ENCODE measurements at regions not wholly inside any gene's neighbourhood (a gene's known extent, or its start where the extent isn't known, plus 50 kb on each side); places are given as distances from the start of the nearest gene placed in this dataset.

DNA sequence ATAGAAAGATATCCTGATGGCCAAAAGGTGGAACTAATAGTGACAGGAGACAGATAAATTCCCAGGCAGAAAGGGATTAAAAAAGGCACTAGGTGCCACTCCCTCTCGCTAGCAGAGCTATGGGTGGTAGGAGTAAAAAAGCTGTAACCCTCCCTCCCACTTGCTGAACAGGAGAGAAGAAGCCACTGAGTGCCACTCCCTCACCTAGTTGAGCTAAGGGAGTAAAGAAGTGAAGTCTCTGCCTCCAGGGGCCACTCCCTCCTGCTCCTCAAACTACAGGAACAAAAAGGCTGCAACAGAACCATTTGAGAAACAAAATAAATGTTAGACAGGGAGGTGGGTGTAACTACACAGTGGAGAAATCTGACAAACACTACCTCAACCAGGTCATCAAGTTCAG lies 276.2 kb upstream of the EPHA6 start:
- in situ Hi-C loops (cut with MboI), result no loop called here
- Histone ChIP-seq H3K36me3 (ENCODE audit: control insufficient read depth, insufficient read depth, low read length) (no peaks in the 10 kb centered on the region), H3K4me2 (ENCODE audit: insufficient read depth, low read length) (no peak overlapping the region), H3K9me1 (ENCODE audit: control insufficient read depth, insufficient read depth, low read length) (no peaks in the 10 kb centered on the region), H3K9me3 (replicated peaks; ENCODE audit: control insufficient read depth, insufficient read depth, low read depth, low read length) (no peaks in the 10 kb centered on the region), H3K27ac (ENCODE audit: extremely low read depth, low read depth, low read length) (no peak overlapping the region), H3K27me3 (ENCODE audit: control insufficient read depth in 2 of 2, insufficient read depth in 2 of 2, low read length in 2 of 2) (no peaks in the 10 kb centered on the region), H2AFZ (ENCODE audit: low read depth, low read length) (no peak overlapping the region), H3K4me3 (no peak overlapping the region), H3K4me1 (replicated peaks in 1 of 2; ENCODE audit: control insufficient read depth in 2 of 2, insufficient read depth in 2 of 2, low read length in 2 of 2) (no peaks in the 10 kb centered on the region), H4K20me1 (replicated peaks; ENCODE audit: control insufficient read depth, insufficient read depth, low read length) (no peaks in the 10 kb centered on the region), H3K9ac (ENCODE audit: insufficient read depth in 1 of 2, low read depth in 2 of 2, low read length in 2 of 2) (no peak overlapping the region), H3K79me2 (ENCODE audit: control insufficient read depth, insufficient read depth, low read length) (no peaks in the 10 kb centered on the region)
- ChIA-PET CTCF (ENCODE audit: low intra/inter-chr PET ratio) (no interaction called here), POLR2A (no interaction called here)
- 0% methylated on average over 1 of the region's 1 CpG for WGBS (ENCODE audit: insufficient coverage, low coverage, missing lambda C conversion rate)
- ATAC-seq, result no peak
- BruUV-seq (replicated peaks), result no TSS peak
- FAIRE-seq, result no peak
- no peak for DNase-seq (ENCODE audit: extremely low read depth in 1 of 4, low spot score in 3 of 4)
- intact Hi-C loops (cut with micrococcal nuclease), result no loop called here
- no peak for TF ChIP-seq SP1 (CRISPR knock-in tag; IDR thresholded peaks at IDR 0.05)
- TF ChIP-seq EP300 (IDR thresholded peaks at IDR 0.05; ENCODE audit: low read length), result no peak
- TF ChIP-seq CCAR2 (IDR thresholded peaks at IDR 0.05; ENCODE audit: low read depth, low read length), result no peak
- no peak for TF ChIP-seq POLR3A (IDR thresholded peaks at IDR 0.05; ENCODE audit: borderline replicate concordance, extremely low read depth, insufficient read depth, insufficient read length)
- TF ChIP-seq RBFOX2 (IDR thresholded peaks at IDR 0.05; ENCODE audit: low read depth, low read length), result no peak
- TF ChIP-seq, protein P1, sequence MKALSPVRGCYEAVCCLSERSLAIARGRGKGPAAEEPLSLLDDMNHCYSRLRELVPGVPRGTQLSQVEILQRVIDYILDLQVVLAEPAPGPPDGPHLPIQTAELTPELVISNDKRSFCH (CRISPR knock-in tag; IDR thresholded peaks at IDR 0.05), result no peak
- TF ChIP-seq, protein P1 (tag; IDR thresholded peaks at IDR 0.05), result no peak
- no peak for TF ChIP-seq ELF4 (CRISPR knock-in tag; IDR thresholded peaks at IDR 0.05)
- TF ChIP-seq, protein P2, sequence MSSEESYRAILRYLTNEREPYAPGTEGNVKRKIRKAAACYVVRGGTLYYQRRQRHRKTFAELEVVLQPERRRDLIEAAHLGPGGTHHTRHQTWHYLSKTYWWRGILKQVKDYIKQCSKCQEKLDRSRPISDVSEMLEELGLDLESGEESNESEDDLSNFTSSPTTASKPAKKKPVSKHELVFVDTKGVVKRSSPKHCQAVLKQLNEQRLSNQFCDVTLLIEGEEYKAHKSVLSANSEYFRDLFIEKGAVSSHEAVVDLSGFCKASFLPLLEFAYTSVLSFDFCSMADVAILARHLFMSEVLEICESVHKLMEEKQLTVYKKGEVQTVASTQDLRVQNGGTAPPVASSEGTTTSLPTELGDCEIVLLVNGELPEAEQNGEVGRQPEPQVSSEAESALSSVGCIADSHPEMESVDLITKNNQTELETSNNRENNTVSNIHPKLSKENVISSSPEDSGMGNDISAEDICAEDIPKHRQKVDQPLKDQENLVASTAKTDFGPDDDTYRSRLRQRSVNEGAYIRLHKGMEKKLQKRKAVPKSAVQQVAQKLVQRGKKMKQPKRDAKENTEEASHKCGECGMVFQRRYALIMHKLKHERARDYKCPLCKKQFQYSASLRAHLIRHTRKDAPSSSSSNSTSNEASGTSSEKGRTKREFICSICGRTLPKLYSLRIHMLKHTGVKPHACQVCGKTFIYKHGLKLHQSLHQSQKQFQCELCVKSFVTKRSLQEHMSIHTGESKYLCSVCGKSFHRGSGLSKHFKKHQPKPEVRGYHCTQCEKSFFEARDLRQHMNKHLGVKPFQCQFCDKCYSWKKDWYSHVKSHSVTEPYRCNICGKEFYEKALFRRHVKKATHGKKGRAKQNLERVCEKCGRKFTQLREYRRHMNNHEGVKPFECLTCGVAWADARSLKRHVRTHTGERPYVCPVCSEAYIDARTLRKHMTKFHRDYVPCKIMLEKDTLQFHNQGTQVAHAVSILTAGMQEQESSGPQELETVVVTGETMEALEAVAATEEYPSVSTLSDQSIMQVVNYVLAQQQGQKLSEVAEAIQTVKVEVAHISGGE (CRISPR knock-in tag; IDR thresholded peaks at IDR 0.05), result no peak
- TF ChIP-seq PRMT5 (CRISPR knock-in tag; IDR thresholded peaks at IDR 0.05), result no peak
- TF ChIP-seq, protein P3, sequence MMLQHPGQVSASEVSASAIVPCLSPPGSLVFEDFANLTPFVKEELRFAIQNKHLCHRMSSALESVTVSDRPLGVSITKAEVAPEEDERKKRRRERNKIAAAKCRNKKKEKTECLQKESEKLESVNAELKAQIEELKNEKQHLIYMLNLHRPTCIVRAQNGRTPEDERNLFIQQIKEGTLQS (IDR thresholded peaks at IDR 0.05), result no peak
- TF ChIP-seq, protein P3 (CRISPR knock-in tag; conservative IDR thresholded peaks at IDR 0.05), result no peak
- TF ChIP-seq ASH1L (IDR thresholded peaks at IDR 0.05; ENCODE audit: borderline replicate concordance, low read depth, partially characterized antibody), result no peak
- TF ChIP-seq TCF7 (IDR thresholded peaks at IDR 0.05; ENCODE audit: borderline replicate concordance), result no peak
- no peak for TF ChIP-seq ARID1B (IDR thresholded peaks at IDR 0.05)

Measured in K562 (cell line).